ENCODE measurements at regions not wholly inside any gene's neighbourhood (a gene's known extent, or its start where the extent isn't known, plus 50 kb on each side); places are given as distances from the start of the nearest gene placed in this dataset.
"Not testable (repeated sequence)": the region's sequence is repeated elsewhere in the genome, so short reads cannot be mapped to it uniquely, and the experiment has no call there.

GRCh38 chr18:8995096-8995495, 107.4 kb upstream of the NDUFV2 start:
- no peak for DNase-seq

GRCh38 chr18:8996771-8997432, 105.6 kb upstream of the NDUFV2 start:
- DNase-seq: no peak

- no peak for DNase-seq
Measured at GRCh38 chr18:8997634-8998033, 104.9 kb upstream of the NDUFV2 start.

GRCh38 chr18:8998481-8999217, 103.8 kb upstream of the NDUFV2 start:
- DNase-seq: no peak

GRCh38 chr18:8999872-9000271, 102.6 kb upstream of the NDUFV2 start:
- DNase-seq: no peak

- no peak for DNase-seq
Measured at GRCh38 chr18:9000733-9001132, 101.8 kb upstream of the NDUFV2 start.

GRCh38 chr18:9001209-9001608, 101.3 kb upstream of the NDUFV2 start:
- no peak for DNase-seq

- no peak for DNase-seq
Measured at GRCh38 chr18:9003406-9004100, 98.9 kb upstream of the NDUFV2 start.

GRCh38 chr18:9004308-9004707, 98.2 kb upstream of the NDUFV2 start:
- not testable (repeated sequence) for DNase-seq

- not testable (repeated sequence) for DNase-seq
Measured at GRCh38 chr18:9007700-9008099, 94.8 kb upstream of the NDUFV2 start.

- DNase-seq: no peak
Measured at GRCh38 chr18:9008200-9008708, 94.2 kb upstream of the NDUFV2 start.

GRCh38 chr18:9008709-9009635, 93.5 kb upstream of the NDUFV2 start:
- no peak for DNase-seq

GRCh38 chr18:9009703-9010488, 92.6 kb upstream of the NDUFV2 start:
- DNase-seq: no peak

- no peak for DNase-seq
Measured at GRCh38 chr18:9011431-9011830, 91.1 kb upstream of the NDUFV2 start.

GRCh38 chr18:9013926-9014373, 88.5 kb upstream of the NDUFV2 start:
- DNase-seq: no peak

GRCh38 chr18:9015689-9016088, 86.8 kb upstream of the NDUFV2 start:
- no peak for DNase-seq

- no peak for DNase-seq
Measured at GRCh38 chr18:9016633-9017166, 85.8 kb upstream of the NDUFV2 start.

GRCh38 chr18:9017167-9017904, 85.2 kb upstream of the NDUFV2 start:
- DNase-seq: no peak

GRCh38 chr18:9017905-9018227, 84.6 kb upstream of the NDUFV2 start:
- DNase-seq: no peak

GRCh38 chr18:9019135-9019534, 83.4 kb upstream of the NDUFV2 start:
- no peak for DNase-seq

GRCh38 chr18:9020221-9020620, 82.3 kb upstream of the NDUFV2 start:
- DNase-seq: no peak

All from NCI-H446 treated with DMSO at 0.1 percent for 48 hours (cell line).